ENCODE measurements at regions not wholly inside any gene's neighbourhood (a gene's known extent, or its start where the extent isn't known, plus 50 kb on each side); places are given as distances from the start of the nearest gene placed in this dataset.

DNA sequence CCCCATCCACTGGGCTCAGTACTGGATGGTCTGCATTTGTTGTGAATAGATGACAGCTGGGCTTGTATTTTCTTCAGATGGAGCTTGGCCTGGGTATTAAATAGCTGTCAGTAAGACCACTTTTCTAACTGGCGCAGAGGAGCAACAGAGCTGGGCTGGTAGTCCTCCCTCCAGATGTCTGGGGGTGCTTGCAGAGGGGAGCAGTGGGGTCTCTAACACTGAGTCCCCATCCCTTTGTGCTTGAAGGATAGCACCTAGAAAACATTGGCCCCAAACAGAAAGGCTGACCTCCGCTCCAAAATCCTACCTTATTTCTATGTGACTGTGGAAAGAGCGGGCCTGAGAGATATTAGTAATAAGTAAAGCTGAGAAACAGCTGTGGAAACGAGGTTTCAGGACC is 131.6 kb upstream of the E2F8 start:
- TF ChIP-seq, protein P1, sequence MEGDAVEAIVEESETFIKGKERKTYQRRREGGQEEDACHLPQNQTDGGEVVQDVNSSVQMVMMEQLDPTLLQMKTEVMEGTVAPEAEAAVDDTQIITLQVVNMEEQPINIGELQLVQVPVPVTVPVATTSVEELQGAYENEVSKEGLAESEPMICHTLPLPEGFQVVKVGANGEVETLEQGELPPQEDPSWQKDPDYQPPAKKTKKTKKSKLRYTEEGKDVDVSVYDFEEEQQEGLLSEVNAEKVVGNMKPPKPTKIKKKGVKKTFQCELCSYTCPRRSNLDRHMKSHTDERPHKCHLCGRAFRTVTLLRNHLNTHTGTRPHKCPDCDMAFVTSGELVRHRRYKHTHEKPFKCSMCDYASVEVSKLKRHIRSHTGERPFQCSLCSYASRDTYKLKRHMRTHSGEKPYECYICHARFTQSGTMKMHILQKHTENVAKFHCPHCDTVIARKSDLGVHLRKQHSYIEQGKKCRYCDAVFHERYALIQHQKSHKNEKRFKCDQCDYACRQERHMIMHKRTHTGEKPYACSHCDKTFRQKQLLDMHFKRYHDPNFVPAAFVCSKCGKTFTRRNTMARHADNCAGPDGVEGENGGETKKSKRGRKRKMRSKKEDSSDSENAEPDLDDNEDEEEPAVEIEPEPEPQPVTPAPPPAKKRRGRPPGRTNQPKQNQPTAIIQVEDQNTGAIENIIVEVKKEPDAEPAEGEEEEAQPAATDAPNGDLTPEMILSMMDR (IDR thresholded peaks at IDR 0.05; ENCODE audit: borderline replicate concordance, insufficient read depth, low read depth, low read length), result no peak
- H3K4me3 ChIP-seq (ENCODE audit: low read depth, low read length), result no peak overlapping the region

- no peak overlapping the region for H3K4me3 ChIP-seq (ENCODE audit: low read depth, low read length)
- TF ChIP-seq, protein P1 (IDR thresholded peaks at IDR 0.05; ENCODE audit: borderline replicate concordance, insufficient read depth, low read depth, low read length), result no peak
Measured at GRCh38 chr11:19370100-19370861, 129.5 kb upstream of the E2F8 start.

DNA sequence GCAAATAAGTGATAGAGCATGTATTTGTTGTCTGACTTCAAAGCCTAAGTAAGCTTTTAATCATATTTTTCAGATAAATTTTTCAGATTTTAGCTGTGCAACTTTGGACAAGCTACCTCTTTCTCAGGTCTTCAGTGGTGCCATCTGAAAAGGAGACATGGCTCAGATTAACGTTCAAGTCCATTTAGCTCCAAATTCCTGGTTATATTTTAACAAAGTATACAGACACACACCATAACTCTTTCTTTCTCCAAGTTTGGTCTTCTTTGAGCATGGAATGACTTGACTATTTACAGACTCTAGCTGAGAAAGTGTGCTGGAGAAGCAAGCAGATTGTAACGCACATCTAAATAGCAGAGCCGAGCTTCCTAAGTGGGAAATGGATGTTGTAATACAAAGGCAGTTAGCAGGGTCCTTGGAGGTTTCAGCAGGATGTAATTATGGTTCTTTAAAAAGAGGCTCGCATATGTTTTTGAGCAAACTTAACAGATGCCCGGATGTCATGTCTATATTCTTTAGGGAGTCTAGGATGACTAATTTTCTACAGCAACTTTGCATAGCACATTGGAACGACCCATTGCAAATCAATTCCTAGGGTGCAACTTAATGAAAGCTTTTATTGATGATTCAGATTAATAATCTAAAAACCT is 128.1 kb upstream of the E2F8 start:
- TF ChIP-seq, protein P1 (IDR thresholded peaks at IDR 0.05; ENCODE audit: borderline replicate concordance, insufficient read depth, low read depth, low read length), result no peak

GRCh38 chr11:19366992-19367709 is 126.4 kb upstream of the E2F8 start:
- TF ChIP-seq, protein P1 (IDR thresholded peaks at IDR 0.05; ENCODE audit: borderline replicate concordance, insufficient read depth, low read depth, low read length), result no peak
- H3K4me3 ChIP-seq (ENCODE audit: low read depth, low read length), result no peak overlapping the region

More for the DNA sequence above, 128.1 kb upstream of the E2F8 start:
- H3K4me3 ChIP-seq (ENCODE audit: low read depth, low read length), result no peak overlapping the region

DNA sequence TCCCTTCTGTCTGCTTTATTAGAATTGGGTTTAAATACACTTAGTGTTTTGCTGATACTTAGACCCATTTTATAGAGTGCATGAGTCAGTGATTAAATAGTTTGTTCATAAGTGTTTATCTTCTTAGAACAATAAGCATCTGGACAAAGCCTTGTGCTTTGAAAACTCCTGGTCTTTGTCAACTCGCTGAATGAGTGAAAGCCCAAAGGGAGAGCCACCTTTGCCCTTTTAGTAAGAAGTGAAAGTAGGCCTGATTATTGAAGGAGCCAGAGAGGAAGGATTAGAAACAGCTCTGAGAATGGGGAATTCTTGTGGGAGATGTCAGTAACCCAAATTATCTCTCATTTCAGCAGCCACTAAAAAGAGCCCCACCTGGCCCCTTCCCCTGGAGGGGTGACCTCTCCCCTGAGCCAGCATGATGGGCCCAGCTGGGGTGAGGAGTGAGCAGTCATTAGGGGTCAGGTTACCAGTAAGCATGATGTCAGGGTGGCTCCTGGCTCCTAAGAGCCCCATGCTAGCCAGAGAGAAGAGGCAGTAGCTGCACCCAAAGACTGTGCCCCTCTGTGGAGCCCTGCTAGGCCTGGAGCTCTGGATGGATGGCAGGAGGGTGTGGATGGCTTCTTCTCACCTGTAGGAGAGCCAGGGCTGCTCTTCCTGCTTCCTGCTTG is 125.1 kb upstream of the E2F8 start:
- TF ChIP-seq, protein P1 (IDR thresholded peaks at IDR 0.05; ENCODE audit: borderline replicate concordance, insufficient read depth, low read depth, low read length), result no peak
- H3K4me3 ChIP-seq (ENCODE audit: low read depth, low read length), result no peak overlapping the region

GRCh38 chr11:19359221-19360000 is 118.7 kb upstream of the E2F8 start:
- no peak overlapping the region for H3K4me3 ChIP-seq (ENCODE audit: low read depth, low read length)
- TF ChIP-seq, protein P1 (IDR thresholded peaks at IDR 0.05; ENCODE audit: borderline replicate concordance, insufficient read depth, low read depth, low read length), result no peak
